WTC11 (cell line): ENCODE measurements at regions not wholly inside any gene's neighbourhood (a gene's known extent, or its start where the extent isn't known, plus 50 kb on each side); places are given as distances from the start of the nearest gene placed in this dataset.

Source experiments
- CREB1 ChIP-seq: sonication (generic); formaldehyde crosslinking; IDR thresholded peaks from 2 replicates; pipeline ENCODE4 v1.8.0; 2023; ENCODE audit warnings: mild to moderate bottlenecking, missing genetic modification reagents
- ELF4 ChIP-seq: sonication (generic); formaldehyde crosslinking; IDR thresholded peaks from 2 replicates; pipeline ENCODE4 v1.8.1; 2022; ENCODE audit warnings: low read depth, mild to moderate bottlenecking, moderate library complexity, missing genetic modification reagents
- FOXP1 ChIP-seq: sonication (generic); formaldehyde crosslinking; IDR thresholded peaks from 2 replicates; pipeline ENCODE4 v1.8.0; 2022; ENCODE audit warnings: missing genetic modification reagents, mild to moderate bottlenecking, moderate library complexity, borderline replicate concordance
- MAX ChIP-seq: sonication (generic); formaldehyde crosslinking; IDR thresholded peaks from 2 replicates; pipeline ENCODE4 v1.8.0; 2022; ENCODE audit warnings: mild to moderate bottlenecking, missing genetic modification reagents
- MLX ChIP-seq: sonication (generic); formaldehyde crosslinking; IDR thresholded peaks from 2 replicates; pipeline ENCODE4 v1.8.1; 2023; ENCODE audit warnings: mild to moderate bottlenecking, missing genetic modification reagents, moderate library complexity
- MXD4 ChIP-seq: fragments of 250-450 bp; sonication (Bioruptor Pico); IDR thresholded peaks from 2 replicates; pipeline ENCODE4 v1.8.0; 2021; ENCODE audit warnings: mild to moderate bottlenecking, moderate library complexity, borderline replicate concordance
- NR2C2 ChIP-seq: sonication (generic); formaldehyde crosslinking; IDR thresholded peaks from 2 replicates; pipeline ENCODE4 v1.8.0; 2022; ENCODE audit warnings: mild to moderate bottlenecking, missing genetic modification reagents
- NR3C1 ChIP-seq: sonication (generic); formaldehyde crosslinking; conservative IDR thresholded peaks from 2 replicates; pipeline ENCODE4 v1.8.1; 2023; ENCODE audit warnings: low read depth, mild to moderate bottlenecking, missing genetic modification reagents
- RELA ChIP-seq: sonication (generic); formaldehyde crosslinking; IDR thresholded peaks from 2 replicates; pipeline ENCODE4 v1.8.1; 2022; ENCODE audit warnings: missing genetic modification reagents, mild to moderate bottlenecking, borderline replicate concordance
- TCF7 ChIP-seq: sonication (generic); formaldehyde crosslinking; IDR thresholded peaks from 2 replicates; pipeline ENCODE4 v1.8.0; 2022; ENCODE audit warnings: mild to moderate bottlenecking, low read depth, missing genetic modification reagents, moderate library complexity
- TF ChIP-seq, protein P1 (sequence below): fragments of 200-600 bp; IDR thresholded peaks from 2 replicates; pipeline ENCODE4 v1.8.0; 2022; ENCODE audit warnings: antibody characterized with exemption
- TF ChIP-seq, protein P2 (sequence below): sonication (generic); formaldehyde crosslinking; conservative IDR thresholded peaks from 2 replicates; pipeline ENCODE4 v1.8.1; 2022; ENCODE audit warnings: mild to moderate bottlenecking, missing genetic modification reagents
- TF ChIP-seq, protein P3 (sequence below): sonication (generic); formaldehyde crosslinking; IDR thresholded peaks from 2 replicates; pipeline ENCODE4 v1.8.1; 2023; ENCODE audit warnings: mild to moderate bottlenecking, missing genetic modification reagents

- TF ChIP-seq, protein P1, sequence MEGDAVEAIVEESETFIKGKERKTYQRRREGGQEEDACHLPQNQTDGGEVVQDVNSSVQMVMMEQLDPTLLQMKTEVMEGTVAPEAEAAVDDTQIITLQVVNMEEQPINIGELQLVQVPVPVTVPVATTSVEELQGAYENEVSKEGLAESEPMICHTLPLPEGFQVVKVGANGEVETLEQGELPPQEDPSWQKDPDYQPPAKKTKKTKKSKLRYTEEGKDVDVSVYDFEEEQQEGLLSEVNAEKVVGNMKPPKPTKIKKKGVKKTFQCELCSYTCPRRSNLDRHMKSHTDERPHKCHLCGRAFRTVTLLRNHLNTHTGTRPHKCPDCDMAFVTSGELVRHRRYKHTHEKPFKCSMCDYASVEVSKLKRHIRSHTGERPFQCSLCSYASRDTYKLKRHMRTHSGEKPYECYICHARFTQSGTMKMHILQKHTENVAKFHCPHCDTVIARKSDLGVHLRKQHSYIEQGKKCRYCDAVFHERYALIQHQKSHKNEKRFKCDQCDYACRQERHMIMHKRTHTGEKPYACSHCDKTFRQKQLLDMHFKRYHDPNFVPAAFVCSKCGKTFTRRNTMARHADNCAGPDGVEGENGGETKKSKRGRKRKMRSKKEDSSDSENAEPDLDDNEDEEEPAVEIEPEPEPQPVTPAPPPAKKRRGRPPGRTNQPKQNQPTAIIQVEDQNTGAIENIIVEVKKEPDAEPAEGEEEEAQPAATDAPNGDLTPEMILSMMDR: no peak
- TF ChIP-seq MAX (CRISPR knock-in tag) (no peak), RELA (no peak), ELF4 (CRISPR knock-in tag) (no peak), MXD4 (no peak), NR2C2 (no peak), NR3C1 (no peak), CREB1 (no peak), TCF7 (CRISPR knock-in tag) (no peak), FOXP1 (CRISPR knock-in tag) (no peak), MLX (no peak)
- TF ChIP-seq, protein P2, sequence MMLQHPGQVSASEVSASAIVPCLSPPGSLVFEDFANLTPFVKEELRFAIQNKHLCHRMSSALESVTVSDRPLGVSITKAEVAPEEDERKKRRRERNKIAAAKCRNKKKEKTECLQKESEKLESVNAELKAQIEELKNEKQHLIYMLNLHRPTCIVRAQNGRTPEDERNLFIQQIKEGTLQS (CRISPR knock-in tag): no peak
- TF ChIP-seq, protein P3, sequence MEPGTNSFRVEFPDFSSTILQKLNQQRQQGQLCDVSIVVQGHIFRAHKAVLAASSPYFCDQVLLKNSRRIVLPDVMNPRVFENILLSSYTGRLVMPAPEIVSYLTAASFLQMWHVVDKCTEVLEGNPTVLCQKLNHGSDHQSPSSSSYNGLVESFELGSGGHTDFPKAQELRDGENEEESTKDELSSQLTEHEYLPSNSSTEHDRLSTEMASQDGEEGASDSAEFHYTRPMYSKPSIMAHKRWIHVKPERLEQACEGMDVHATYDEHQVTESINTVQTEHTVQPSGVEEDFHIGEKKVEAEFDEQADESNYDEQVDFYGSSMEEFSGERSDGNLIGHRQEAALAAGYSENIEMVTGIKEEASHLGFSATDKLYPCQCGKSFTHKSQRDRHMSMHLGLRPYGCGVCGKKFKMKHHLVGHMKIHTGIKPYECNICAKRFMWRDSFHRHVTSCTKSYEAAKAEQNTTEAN: no peak
Measured at GRCh38 chr9:86642721-86643120, 288.5 kb upstream of the TUT7 start.
